ENCODE measurements at regions not wholly inside any gene's neighbourhood (a gene's known extent, or its start where the extent isn't known, plus 50 kb on each side); places are given as distances from the start of the nearest gene placed in this dataset.

DNA sequence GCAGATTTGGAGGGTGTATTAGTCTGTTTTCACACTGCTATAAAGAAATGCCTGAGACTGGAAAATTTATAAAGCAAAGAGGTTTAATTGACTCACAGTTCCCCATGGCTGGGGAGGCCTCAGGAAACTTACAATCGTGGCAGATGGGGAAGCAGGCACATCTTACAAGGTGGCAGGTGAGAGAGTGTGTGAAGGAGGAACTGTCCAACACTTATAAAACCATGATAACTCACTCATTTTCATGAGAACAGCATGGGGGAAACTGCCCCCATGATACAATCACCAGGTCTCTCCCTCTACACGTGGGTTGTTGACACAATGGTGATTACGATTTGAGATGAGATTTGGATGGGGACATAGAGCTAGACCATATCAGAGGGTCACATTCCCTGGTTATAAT is 195.6 kb downstream of the RGS9 start:
- Mint-ChIP-seq H3K4me1 (ENCODE audit: low read depth) (peaks cover 5% of the 10 kb centered on the region; the same call in 1 of the 2 replicates), H3K27me3 (ENCODE audit: insufficient read depth) (peaks cover 10% of the 10 kb centered on the region), H3K36me3 (ENCODE audit: low read depth) (no peaks in the 10 kb centered on the region), H3K4me3 (no peak overlapping the region), H3K9me3 (peaks cover 3% of the 10 kb centered on the region; the same call in 1 of the 2 replicates), H3K27ac (no peak overlapping the region)
- TF ChIP-seq, protein P1, sequence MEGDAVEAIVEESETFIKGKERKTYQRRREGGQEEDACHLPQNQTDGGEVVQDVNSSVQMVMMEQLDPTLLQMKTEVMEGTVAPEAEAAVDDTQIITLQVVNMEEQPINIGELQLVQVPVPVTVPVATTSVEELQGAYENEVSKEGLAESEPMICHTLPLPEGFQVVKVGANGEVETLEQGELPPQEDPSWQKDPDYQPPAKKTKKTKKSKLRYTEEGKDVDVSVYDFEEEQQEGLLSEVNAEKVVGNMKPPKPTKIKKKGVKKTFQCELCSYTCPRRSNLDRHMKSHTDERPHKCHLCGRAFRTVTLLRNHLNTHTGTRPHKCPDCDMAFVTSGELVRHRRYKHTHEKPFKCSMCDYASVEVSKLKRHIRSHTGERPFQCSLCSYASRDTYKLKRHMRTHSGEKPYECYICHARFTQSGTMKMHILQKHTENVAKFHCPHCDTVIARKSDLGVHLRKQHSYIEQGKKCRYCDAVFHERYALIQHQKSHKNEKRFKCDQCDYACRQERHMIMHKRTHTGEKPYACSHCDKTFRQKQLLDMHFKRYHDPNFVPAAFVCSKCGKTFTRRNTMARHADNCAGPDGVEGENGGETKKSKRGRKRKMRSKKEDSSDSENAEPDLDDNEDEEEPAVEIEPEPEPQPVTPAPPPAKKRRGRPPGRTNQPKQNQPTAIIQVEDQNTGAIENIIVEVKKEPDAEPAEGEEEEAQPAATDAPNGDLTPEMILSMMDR (IDR thresholded peaks at IDR 0.05), result no peak
- DNase-seq, result no peak

DNA sequence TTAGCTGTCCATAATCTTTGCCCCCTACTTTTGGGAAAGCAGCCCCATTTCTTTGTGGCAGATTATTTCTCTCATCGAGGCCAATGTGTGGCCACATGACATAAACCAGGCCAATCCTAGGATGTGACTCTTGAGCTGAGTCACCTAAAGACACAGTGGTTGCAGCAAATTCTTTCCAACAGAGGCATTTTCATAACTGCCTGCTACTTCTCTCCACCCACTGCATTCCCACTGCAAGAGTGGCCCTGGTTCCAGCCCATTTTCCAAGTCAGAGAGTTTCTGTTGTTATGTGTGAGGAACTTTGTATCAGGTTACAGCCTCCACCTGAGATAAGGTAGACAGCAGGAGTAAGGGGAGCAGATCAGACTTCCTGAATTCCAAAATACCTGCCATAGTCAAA is 195.2 kb downstream of the RGS9 start:
- H3K36me3 Mint-ChIP-seq (ENCODE audit: low read depth), result no peaks in the 10 kb centered on the region
- no peak overlapping the region for H3K27ac Mint-ChIP-seq
- TF ChIP-seq, protein P1 (IDR thresholded peaks at IDR 0.05), result no peak

DNA sequence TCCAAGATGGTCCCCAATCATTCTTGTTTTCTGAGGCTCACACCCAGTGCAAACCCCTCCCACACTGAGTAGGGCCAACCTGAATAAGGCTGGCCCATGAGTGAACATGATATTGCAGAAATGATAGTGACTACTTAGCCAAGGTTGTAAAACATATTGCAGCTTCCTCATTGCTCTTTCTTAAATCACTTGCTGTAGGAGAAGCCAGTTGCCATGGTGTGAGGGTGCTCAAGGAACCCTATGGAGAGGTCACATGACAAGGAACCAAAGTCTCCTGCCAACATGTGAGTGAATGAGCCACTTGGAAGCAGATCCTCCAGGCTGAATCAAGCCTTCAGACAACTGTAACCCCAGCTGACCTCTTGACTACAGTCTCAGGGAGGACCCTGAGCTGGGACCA is 191.4 kb downstream of the RGS9 start:
- Mint-ChIP-seq H3K36me3 (ENCODE audit: low read depth) (no peaks in the 10 kb centered on the region), H3K4me1 (ENCODE audit: low read depth) (peaks cover 5% of the 10 kb centered on the region; the same call in 1 of the 2 replicates), H3K9me3 (0 out of 2 replicates have a peak, but pooled peaks cover 3% of the 10 kb centered on the region), H3K27ac (no peak overlapping the region), H3K4me3 (no peak overlapping the region), H3K27me3 (ENCODE audit: insufficient read depth) (peaks cover 13% of the 10 kb centered on the region)
- no peak for DNase-seq
- TF ChIP-seq, protein P1 (IDR thresholded peaks at IDR 0.05), result no peak

More for the DNA sequence above, 195.2 kb downstream of the RGS9 start:
- DNase-seq, result peak; percentile 55
- Mint-ChIP-seq H3K4me1 (ENCODE audit: low read depth) (peaks cover 5% of the 10 kb centered on the region; the same call in 1 of the 2 replicates), H3K27me3 (ENCODE audit: insufficient read depth) (peaks cover 13% of the 10 kb centered on the region), H3K4me3 (no peak overlapping the region), H3K9me3 (peaks cover 3% of the 10 kb centered on the region; the same call in 1 of the 2 replicates)

DNA sequence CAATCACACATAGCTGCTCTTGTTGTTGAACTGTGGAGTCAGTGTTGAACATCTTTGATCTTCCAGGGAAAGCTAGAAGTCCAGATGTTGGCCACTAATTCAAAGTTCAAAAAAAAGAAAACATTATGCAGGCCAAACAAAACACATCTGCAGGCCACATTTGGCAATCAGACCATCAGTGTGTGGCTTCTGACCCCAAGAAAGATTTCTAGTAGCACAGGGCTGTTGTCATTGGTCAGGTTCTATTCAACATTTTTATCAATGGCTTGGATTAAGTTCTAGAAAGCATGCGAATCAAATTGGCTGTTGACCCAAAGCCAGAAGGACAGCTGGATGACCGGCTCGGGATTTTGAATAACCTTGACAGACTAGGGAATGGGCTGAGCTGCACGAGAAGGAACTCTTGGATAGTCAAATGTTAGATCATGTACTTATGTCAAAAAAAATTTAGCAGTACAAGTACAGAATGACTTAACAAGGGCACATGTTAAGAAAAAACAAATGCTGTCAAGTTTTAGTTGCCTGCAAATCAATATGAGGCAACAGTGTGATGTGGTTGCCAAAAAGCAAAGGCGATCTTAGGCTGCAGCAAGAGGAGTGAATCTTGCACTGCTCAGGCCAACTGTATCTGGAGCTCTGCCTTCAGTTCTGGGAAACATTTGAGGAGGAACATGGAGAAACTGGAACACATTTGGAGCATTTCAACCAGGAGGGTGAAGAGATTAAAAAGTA is 187.6 kb downstream of the RGS9 start:
- Mint-ChIP-seq H3K9me3 (0 out of 2 replicates have a peak, but pooled peaks cover 3% of the 10 kb centered on the region), H3K4me1 (ENCODE audit: low read depth) (no peaks in the 10 kb centered on the region), H3K27me3 (ENCODE audit: insufficient read depth) (peaks cover 20% of the 10 kb centered on the region), H3K27ac (no peak overlapping the region), H3K4me3 (no peak overlapping the region), H3K36me3 (ENCODE audit: low read depth) (no peaks in the 10 kb centered on the region)
- TF ChIP-seq, protein P1 (IDR thresholded peaks at IDR 0.05), result no peak
- no peak for DNase-seq

DNA sequence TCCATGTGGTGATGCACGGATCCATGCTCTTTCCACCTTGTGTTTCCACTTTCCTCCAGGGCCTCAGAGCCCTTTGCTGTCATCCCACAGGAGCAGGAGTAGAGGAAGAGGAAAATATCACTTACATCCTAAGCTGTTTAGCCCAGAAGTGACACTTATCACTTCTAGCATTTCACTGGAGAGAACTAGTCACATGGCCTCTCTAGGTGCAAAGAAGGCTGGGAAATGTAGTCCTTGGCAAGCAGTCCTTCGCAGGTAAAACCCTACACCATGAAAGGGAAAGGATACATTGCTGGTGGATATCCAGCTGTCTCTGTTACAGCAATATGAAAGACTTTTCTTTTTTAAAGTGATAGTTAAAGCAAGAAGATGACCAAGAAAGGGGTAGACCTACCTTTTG is 185.9 kb downstream of the RGS9 start:
- Mint-ChIP-seq H3K36me3 (ENCODE audit: low read depth) (no peaks in the 10 kb centered on the region), H3K4me3 (no peak overlapping the region), H3K27me3 (ENCODE audit: insufficient read depth) (peaks cover 26% of the 10 kb centered on the region), H3K4me1 (ENCODE audit: low read depth) (no peaks in the 10 kb centered on the region), H3K9me3 (no peaks in the 10 kb centered on the region; the same call in 1 of the 2 replicates), H3K27ac (no peak overlapping the region)
- DNase-seq, result no peak
- TF ChIP-seq, protein P1 (IDR thresholded peaks at IDR 0.05), result no peak
